Vagina (tissue), 2 donors: ENCODE measurements at regions not wholly inside any gene's neighbourhood (a gene's known extent, or its start where the extent isn't known, plus 50 kb on each side); places are given as distances from the start of the nearest gene placed in this dataset.

Experiments
- CTCF ChIP-seq, 3 experiments: fragments of 450-650 bp in 2 of 3; fragments of 200-600 bp in 1 of 3; sonication (generic) in 1 of 3; IDR thresholded peaks; one replicate each; pipeline ENCODE4 v1.5.1; 2017 to 2019; ENCODE audit warnings: antibody characterized with exemption in 3 of 3, mild to moderate bottlenecking in 2 of 3, moderate library complexity in 2 of 3
- POLR2A ChIP-seq, 2 donors: fragments of 450-650 bp; IDR thresholded peaks; one replicate each; pipeline ENCODE4 v1.6.1; 2017; ENCODE audit warnings: antibody characterized with exemption in 2 of 2, mild to moderate bottlenecking in 2 of 2, moderate library complexity in 2 of 2
- POLR2AphosphoS5 ChIP-seq, 2 donors: sonication (generic); formaldehyde crosslinking; IDR thresholded peaks; one replicate each; pipeline ENCODE4 v1.9.0; 2017; ENCODE audit warnings: antibody characterized with exemption in 2 of 2, mild to moderate bottlenecking in 2 of 2, low read depth in 1 of 2; ENCODE audit not compliant: insufficient read depth in 1 of 2

DNA sequence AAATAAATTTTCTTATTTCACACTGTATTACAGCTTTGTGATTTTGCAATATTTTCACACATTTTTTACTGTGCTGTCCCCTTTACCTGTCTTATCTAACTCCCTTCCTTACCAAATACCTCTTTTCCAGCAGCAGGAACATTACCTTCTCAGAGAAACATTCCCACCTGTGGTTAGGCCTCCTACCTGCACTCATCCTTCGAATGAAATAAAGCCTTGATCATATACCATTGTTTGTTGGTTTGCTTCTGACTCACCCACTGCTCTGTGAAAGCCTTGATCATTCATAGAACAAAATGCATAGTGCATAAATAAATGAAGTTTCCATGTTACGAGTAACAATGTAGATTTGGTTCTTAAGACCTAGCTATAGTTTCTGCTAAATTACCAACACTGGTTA lies 256.3 kb downstream of the ARL4A start:
- no peak for TF ChIP-seq CTCF (IDR thresholded peaks at IDR 0.05)
- TF ChIP-seq POLR2AphosphoS5 (IDR thresholded peaks at IDR 0.05; ENCODE audit: insufficient read depth in 1 of 2, low read depth in 1 of 2), result no peak
- no peak for TF ChIP-seq POLR2A (IDR thresholded peaks at IDR 0.05)
